SK-N-SH treated with all-trans-retinoic acid at 6 μM for 48 hours (cell line): ENCODE measurements at regions not wholly inside any gene's neighbourhood (a gene's known extent, or its start where the extent isn't known, plus 50 kb on each side); places are given as distances from the start of the nearest gene placed in this dataset.

Source experiments
- ATAC-seq: fragments of 200-7000 bp; cut with Tn5 transposase; 3 replicates; pipeline ENCODE4 v1.9.1; 2020; ENCODE audit warnings: mild to moderate bottlenecking, moderate library complexity
- ARNTL ChIP-seq: fragments of 450-650 bp; formaldehyde crosslinking; IDR thresholded peaks from 2 replicates; pipeline ENCODE4 v1.5.0; 2020; ENCODE audit warnings: low read depth, mild to moderate bottlenecking, moderate library complexity, borderline replicate concordance
- BACH2 ChIP-seq: fragments of 250-450 bp; sonication (Bioruptor Pico); IDR thresholded peaks from 2 replicates; pipeline ENCODE4 v1.9.0; 2021; ENCODE audit warnings: mild to moderate bottlenecking, borderline replicate concordance
- CSDC2 ChIP-seq: fragments of 250-450 bp; sonication (Bioruptor Pico); IDR thresholded peaks from 2 replicates; pipeline ENCODE4 v1.5.0; 2020; ENCODE audit warnings: mild to moderate bottlenecking, moderate library complexity
- ESRRG ChIP-seq: fragments of 250-450 bp; sonication (Bioruptor Pico); IDR thresholded peaks from 2 replicates; pipeline ENCODE4 v1.6.1; 2021; ENCODE audit warnings: mild to moderate bottlenecking
- GLIS3 ChIP-seq: fragments of 250-450 bp; sonication (Bioruptor Pico); IDR thresholded peaks from 2 replicates; pipeline ENCODE4 v1.5.0; 2020; ENCODE audit warnings: mild to moderate bottlenecking, moderate library complexity
- ISL1 ChIP-seq: fragments of 250-450 bp; sonication (Bioruptor Pico); IDR thresholded peaks from 2 replicates; pipeline ENCODE4 v2.1.2; 2022; ENCODE audit warnings: mild to moderate bottlenecking, moderate library complexity
- OSR1 ChIP-seq: fragments of 250-450 bp; sonication (Bioruptor Pico); IDR thresholded peaks from 2 replicates; pipeline ENCODE4 v1.8.0; 2022; ENCODE audit warnings: moderate library complexity, mild to moderate bottlenecking, inconsistent platforms
- PATZ1 ChIP-seq: fragments of 250-450 bp; sonication (Bioruptor Pico); IDR thresholded peaks from 2 replicates; pipeline ENCODE4 v1.8.0; 2020; ENCODE audit warnings: mild to moderate bottlenecking, moderate library complexity, borderline replicate concordance
- PPARA ChIP-seq: fragments of 250-450 bp; sonication (Bioruptor Pico); IDR thresholded peaks from 2 replicates; pipeline ENCODE4 v1.5.0; 2020; ENCODE audit warnings: mild to moderate bottlenecking, borderline replicate concordance
- RARB ChIP-seq: fragments of 250-450 bp; sonication (Bioruptor Pico); IDR thresholded peaks from 2 replicates; pipeline ENCODE4 v1.8.0; 2021; ENCODE audit warnings: mild to moderate bottlenecking, moderate library complexity
- SNAI2 ChIP-seq: fragments of 250-450 bp; sonication (Bioruptor Pico); IDR thresholded peaks from 2 replicates; pipeline ENCODE4 v1.5.0; 2020; ENCODE audit warnings: mild to moderate bottlenecking, moderate library complexity
- TCF4 ChIP-seq: fragments of 250-450 bp; sonication (Bioruptor Pico); IDR thresholded peaks from 2 replicates; pipeline ENCODE4 v1.8.0; 2021; ENCODE audit warnings: mild to moderate bottlenecking, moderate library complexity, borderline replicate concordance
- TOX ChIP-seq: fragments of 250-450 bp; sonication (Bioruptor Pico); IDR thresholded peaks from 2 replicates; pipeline ENCODE4 v1.8.0; 2021; ENCODE audit warnings: mild to moderate bottlenecking, moderate library complexity, borderline replicate concordance
- TSHZ2 ChIP-seq: fragments of 250-450 bp; sonication (Bioruptor Pico); IDR thresholded peaks from 2 replicates; pipeline ENCODE4 v1.5.0; 2020; ENCODE audit warnings: mild to moderate bottlenecking, moderate library complexity
- ZC3H10 ChIP-seq: fragments of 250-450 bp; sonication (Bioruptor Pico); IDR thresholded peaks from 2 replicates; pipeline ENCODE4 v1.5.1; 2021; ENCODE audit warnings: mild to moderate bottlenecking, moderate library complexity
- ZFP3 ChIP-seq: fragments of 250-450 bp; sonication (Bioruptor Pico); IDR thresholded peaks from 2 replicates; pipeline ENCODE4 v1.5.0; 2020; ENCODE audit warnings: mild to moderate bottlenecking, moderate library complexity
- ZFP30 ChIP-seq: fragments of 450-650 bp; formaldehyde crosslinking; IDR thresholded peaks from 2 replicates; pipeline ENCODE4 v1.5.0; 2022; ENCODE audit warnings: mild to moderate bottlenecking, moderate library complexity
- ZNF565 ChIP-seq: fragments of 450-650 bp; formaldehyde crosslinking; conservative IDR thresholded peaks from 2 replicates; pipeline ENCODE4 v1.5.0; 2020; ENCODE audit warnings: low read depth, mild to moderate bottlenecking, moderate library complexity
- ZNF70 ChIP-seq: fragments of 450-650 bp; formaldehyde crosslinking; IDR thresholded peaks from 2 replicates; pipeline ENCODE4 v1.5.0; 2020; ENCODE audit warnings: mild to moderate bottlenecking, moderate library complexity
- ZNF8 ChIP-seq: fragments of 450-650 bp; formaldehyde crosslinking; IDR thresholded peaks from 2 replicates; pipeline ENCODE4 v1.5.0; 2020; ENCODE audit warnings: mild to moderate bottlenecking, moderate library complexity
- TF ChIP-seq, protein P1 (sequence below): fragments of 250-450 bp; sonication (Bioruptor Pico); IDR thresholded peaks from 2 replicates; pipeline ENCODE4 v1.5.1; 2021; ENCODE audit warnings: mild to moderate bottlenecking, moderate library complexity
- TF ChIP-seq, protein P2 (sequence below): fragments of 250-450 bp; sonication (Bioruptor Pico); IDR thresholded peaks from 2 replicates; pipeline ENCODE4 v1.5.1; 2020; ENCODE audit warnings: low read depth, mild to moderate bottlenecking, moderate library complexity

- no peak for ATAC-seq
- no peak for TF ChIP-seq PATZ1
- no peak for TF ChIP-seq ZC3H10 (CRISPR knock-in tag)
- no peak for TF ChIP-seq GLIS3 (CRISPR knock-in tag)
- TF ChIP-seq RARB (CRISPR knock-in tag): no peak
- TF ChIP-seq ZNF565 (CRISPR knock-in tag): no peak
- TF ChIP-seq ESRRG (CRISPR knock-in tag): no peak
- TF ChIP-seq, protein P1, sequence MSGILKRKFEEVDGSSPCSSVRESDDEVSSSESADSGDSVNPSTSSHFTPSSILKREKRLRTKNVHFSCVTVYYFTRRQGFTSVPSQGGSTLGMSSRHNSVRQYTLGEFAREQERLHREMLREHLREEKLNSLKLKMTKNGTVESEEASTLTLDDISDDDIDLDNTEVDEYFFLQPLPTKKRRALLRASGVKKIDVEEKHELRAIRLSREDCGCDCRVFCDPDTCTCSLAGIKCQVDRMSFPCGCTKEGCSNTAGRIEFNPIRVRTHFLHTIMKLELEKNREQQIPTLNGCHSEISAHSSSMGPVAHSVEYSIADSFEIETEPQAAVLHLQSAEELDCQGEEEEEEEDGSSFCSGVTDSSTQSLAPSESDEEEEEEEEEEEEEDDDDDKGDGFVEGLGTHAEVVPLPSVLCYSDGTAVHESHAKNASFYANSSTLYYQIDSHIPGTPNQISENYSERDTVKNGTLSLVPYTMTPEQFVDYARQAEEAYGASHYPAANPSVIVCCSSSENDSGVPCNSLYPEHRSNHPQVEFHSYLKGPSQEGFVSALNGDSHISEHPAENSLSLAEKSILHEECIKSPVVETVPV (CRISPR knock-in tag): no peak
- no peak for TF ChIP-seq ARNTL (CRISPR knock-in tag)
- no peak for TF ChIP-seq ZFP30 (CRISPR knock-in tag)
- no peak for TF ChIP-seq ISL1 (CRISPR knock-in tag)
- TF ChIP-seq TOX (CRISPR knock-in tag): no peak
- TF ChIP-seq BACH2 (CRISPR knock-in tag): no peak
- TF ChIP-seq TSHZ2 (CRISPR knock-in tag): no peak
- no peak for TF ChIP-seq OSR1
- TF ChIP-seq TCF4 (CRISPR knock-in tag): no peak
- no peak for TF ChIP-seq ZNF70 (CRISPR knock-in tag)
- TF ChIP-seq, protein P2, sequence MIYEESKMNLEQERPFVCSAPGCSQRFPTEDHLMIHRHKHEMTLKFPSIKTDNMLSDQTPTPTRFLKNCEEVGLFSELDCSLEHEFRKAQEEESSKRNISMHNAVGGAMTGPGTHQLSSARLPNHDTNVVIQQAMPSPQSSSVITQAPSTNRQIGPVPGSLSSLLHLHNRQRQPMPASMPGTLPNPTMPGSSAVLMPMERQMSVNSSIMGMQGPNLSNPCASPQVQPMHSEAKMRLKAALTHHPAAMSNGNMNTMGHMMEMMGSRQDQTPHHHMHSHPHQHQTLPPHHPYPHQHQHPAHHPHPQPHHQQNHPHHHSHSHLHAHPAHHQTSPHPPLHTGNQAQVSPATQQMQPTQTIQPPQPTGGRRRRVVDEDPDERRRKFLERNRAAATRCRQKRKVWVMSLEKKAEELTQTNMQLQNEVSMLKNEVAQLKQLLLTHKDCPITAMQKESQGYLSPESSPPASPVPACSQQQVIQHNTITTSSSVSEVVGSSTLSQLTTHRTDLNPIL: no peak
- no peak for TF ChIP-seq ZNF8 (CRISPR knock-in tag)
- no peak for TF ChIP-seq CSDC2 (CRISPR knock-in tag)
- TF ChIP-seq SNAI2 (CRISPR knock-in tag): no peak
These were observed 191.1 kb downstream of the CHD9NB start for GRCh38 chr16:52861614-52862022.

DNA sequence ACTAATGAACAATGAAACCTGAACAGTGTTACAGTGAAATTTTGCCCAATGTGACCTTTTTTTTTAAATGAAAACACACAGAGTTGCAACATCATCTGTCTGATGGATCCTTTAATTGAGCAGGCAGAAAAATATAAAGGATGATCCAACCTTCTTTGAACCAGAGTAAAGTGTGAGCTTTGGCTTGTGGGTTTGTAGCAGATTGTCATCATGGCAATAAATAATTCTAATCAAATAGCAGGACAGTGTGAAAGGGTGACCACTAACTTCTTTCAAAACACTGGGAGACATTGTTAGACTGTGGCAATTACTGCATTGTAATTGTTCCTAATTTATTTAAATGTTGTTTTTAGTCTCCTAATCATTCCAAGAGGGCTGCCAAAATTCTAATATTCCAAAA is 197.2 kb downstream of the CHD9NB start:
- no peak for ATAC-seq
- TF ChIP-seq ESRRG (CRISPR knock-in tag) (no peak), TSHZ2 (CRISPR knock-in tag) (no peak), TCF4 (CRISPR knock-in tag) (no peak), PATZ1 (no peak), ARNTL (CRISPR knock-in tag) (no peak), GLIS3 (CRISPR knock-in tag) (no peak), CSDC2 (CRISPR knock-in tag) (no peak), ZFP30 (CRISPR knock-in tag) (no peak), ZNF565 (CRISPR knock-in tag) (no peak), ZFP3 (CRISPR knock-in tag) (no peak), PPARA (CRISPR knock-in tag) (no peak), OSR1 (no peak)
- TF ChIP-seq, protein P1 (CRISPR knock-in tag): no peak
- TF ChIP-seq, protein P2: no peak
